HG03039 (cell line): ENCODE measurements at regions not wholly inside any gene's neighbourhood (a gene's known extent, or its start where the extent isn't known, plus 50 kb on each side); places are given as distances from the start of the nearest gene placed in this dataset.
A peak's percentile ranks its signal among the peaks of the same experiment; 100 is the strongest.

ENCODE experiments used
- ATAC-seq: cut with Tn5 transposase; IDR thresholded peaks from one replicate; pipeline ENCODE4 v1.9.1; 2021; ENCODE audit warnings: mild to moderate bottlenecking, moderate library complexity; ENCODE audit not compliant: unreplicated experiment

GRCh38 chr6:156577749-156578148, 199.4 kb upstream of the ARID1B start:
- ATAC-seq, result no peak

GRCh38 chr6:156575361-156575760, 201.8 kb upstream of the ARID1B start:
- no peak for ATAC-seq

- no peak for ATAC-seq
Observed at GRCh38 chr6:156564807-156565149, 212.4 kb upstream of the ARID1B start.

GRCh38 chr6:156564127-156564806, 212.9 kb upstream of the ARID1B start:
- ATAC-seq, result peak; percentile 88

- ATAC-seq, result no peak
Observed at GRCh38 chr6:156563714-156564113, 213.5 kb upstream of the ARID1B start.

DNA sequence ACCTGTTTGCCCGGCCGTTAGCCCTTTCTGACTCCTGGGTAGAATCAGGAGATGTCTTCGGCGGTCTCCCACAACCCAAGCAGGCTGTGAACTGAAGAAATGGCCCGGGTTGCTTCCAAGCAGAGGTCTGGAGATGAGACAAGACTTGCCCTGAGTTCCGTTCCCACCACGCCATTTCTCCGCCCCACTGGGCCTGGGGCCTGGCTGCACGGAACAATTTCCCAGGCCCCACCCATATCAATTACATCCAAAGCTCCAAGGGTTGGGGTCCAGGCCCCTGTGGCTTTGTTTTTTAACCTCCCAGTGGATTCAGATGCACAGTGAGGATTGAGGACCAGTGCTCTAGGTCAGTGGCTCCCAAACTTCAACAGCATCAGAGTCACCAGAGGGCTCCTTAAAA, 214.5 kb upstream of the ARID1B start:
- ATAC-seq, result no peak

DNA sequence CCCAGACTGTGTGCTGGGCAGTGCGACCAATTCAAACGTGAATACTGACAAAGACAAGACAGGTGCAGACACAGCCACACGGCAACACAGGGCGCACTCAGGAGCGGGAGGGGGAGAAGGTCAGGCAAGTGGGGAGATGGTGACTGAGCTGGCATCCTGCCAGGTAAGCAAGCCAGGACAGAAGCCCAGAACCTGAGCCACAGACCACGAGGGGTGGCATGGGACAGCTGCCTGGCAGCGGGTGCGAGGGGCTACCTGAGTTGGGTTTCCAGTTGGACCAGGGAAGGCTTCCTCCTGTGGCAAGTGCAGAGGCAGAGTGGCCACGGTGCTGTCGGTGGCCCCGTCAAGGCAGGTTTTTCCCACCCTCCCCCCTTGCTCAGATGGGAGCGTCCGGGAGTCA, 215.2 kb upstream of the ARID1B start:
- ATAC-seq, result no peak

GRCh38 chr6:156560476-156560875, 216.7 kb upstream of the ARID1B start:
- ATAC-seq, result no peak

DNA sequence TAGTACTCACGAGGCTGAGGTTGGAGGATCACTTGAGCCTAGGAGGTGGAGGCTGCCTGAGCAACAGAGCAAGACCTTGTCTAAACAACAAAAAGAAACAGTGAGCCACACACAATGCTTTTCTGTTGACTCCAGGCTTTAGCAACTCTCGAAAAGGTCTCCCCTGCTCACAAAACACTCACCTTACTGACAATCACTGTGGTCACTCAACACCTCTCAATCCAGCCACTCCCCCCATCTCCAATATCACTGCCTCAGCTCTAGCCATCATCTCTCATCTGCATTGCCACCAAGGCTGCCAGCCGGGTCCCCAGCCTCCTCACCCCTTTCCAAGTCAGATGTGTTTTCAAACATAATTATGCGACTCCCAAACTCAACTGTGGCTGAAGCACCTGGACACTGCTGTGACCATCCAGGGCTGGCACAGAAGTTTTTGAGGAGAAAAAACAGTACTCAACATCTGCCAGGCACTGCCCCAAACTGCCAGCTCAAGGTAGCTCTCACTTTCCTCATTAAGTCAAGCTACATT, 218.0 kb upstream of the ARID1B start:
- no peak for ATAC-seq

- ATAC-seq, result no peak
Observed at GRCh38 chr6:156557911-156558259, 219.3 kb upstream of the ARID1B start.

GRCh38 chr6:156557251-156557910, 219.8 kb upstream of the ARID1B start:
- no peak for ATAC-seq

GRCh38 chr6:156556811-156557210, 220.4 kb upstream of the ARID1B start:
- no peak for ATAC-seq

DNA sequence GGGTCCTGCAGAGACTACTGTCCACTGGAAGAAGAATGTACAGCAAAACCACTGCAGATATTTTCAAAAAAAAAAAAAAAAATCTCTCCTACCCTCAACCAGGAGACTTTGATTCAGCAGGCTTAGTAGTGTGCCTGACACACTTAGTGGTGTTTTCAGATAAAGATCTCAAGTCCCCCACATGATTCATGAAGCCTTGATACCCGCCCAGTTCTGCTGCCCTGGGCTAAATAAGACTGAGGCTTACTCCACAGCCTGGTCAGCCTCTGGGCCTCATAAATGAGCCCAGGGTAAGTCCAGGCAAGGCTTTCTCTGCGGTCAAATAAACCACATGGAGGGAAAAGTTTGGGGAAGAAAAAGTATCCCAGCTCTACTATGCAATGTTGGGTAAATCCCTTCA, 222.1 kb upstream of the ARID1B start:
- no peak for ATAC-seq

GRCh38 chr6:156554160-156554559, 223.0 kb upstream of the ARID1B start:
- no peak for ATAC-seq

GRCh38 chr6:156552849-156553248, 224.3 kb upstream of the ARID1B start:
- no peak for ATAC-seq

DNA sequence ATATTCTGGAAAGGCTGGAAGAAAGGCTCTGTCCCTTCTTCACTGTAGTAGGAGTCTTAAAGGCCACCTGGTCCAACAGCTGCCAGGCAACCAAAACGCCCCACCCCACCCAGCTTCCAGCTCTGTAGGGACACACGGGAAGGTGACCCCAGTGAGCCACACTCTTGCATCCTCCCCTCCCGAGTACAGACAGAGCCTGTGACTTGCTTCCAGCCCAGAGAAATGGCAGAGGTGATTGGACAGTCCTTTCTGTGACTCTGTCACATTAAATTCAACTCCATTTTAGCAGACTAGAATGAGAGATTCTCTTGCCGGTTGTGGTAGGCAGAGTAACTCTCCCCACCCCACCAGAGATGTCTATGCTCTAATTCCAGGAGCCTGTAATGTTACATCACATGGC, 226.2 kb upstream of the ARID1B start:
- no peak for ATAC-seq

DNA sequence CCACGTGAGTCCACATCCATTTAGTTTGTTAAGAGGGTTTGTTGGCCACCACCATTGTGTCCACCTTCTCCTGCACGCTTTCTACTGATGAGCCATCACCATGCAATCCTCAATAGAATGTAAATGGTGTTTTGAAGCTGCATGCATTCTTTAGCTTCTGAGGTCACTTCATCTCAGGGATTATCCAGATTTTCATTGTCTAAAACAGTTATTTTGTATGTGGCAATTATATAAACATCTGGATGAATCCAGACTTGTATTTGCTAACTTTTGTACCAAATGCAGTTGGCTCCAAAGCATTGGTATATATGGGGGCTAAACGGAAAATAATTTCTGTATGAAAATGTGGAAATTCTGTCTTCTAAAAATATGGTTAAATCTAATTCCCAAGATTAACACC, 231.2 kb upstream of the ARID1B start:
- ATAC-seq, result no peak

GRCh38 chr6:156545021-156545420, 232.2 kb upstream of the ARID1B start:
- no peak for ATAC-seq

DNA sequence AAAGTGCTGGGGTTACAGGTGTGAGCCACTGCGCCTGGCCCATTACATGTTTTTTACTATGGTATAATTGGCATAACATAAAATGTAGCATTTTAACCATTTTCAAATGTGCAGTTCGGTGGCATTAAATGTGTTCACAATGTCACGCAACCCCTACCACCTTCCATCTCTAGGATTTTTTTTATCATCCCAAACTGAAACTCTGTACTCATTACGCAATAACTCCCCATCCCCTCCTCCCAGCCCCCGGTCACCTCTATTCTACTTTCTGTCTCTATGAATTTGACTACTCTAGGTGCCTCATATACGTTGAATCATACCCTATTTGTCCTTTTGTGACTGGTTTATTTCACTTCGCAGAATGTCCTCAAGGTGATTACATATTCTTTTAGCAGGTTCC, 233.1 kb upstream of the ARID1B start:
- ATAC-seq, result no peak

DNA sequence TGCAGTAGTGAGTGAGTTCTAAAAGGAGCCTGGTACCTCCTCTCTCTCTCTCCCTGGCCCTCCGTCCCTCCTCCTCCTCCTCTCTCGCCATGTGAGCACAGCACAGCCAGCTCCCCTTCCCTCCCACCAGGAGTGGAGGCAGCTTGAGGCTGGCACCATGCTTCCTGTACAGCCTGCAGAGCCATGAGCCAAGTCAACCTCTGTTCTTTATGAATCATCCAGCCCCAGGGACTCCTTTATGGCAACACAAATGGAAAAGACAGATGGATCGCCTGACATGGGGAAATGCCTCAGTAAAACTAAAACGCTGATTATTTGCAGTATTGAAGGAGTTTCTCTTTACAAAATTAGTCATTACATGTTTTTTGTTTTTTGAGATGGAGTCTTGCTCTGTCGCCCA, 233.7 kb upstream of the ARID1B start:
- ATAC-seq, result no peak

GRCh38 chr6:156538875-156539660, 238.1 kb upstream of the ARID1B start:
- ATAC-seq, result no peak

DNA sequence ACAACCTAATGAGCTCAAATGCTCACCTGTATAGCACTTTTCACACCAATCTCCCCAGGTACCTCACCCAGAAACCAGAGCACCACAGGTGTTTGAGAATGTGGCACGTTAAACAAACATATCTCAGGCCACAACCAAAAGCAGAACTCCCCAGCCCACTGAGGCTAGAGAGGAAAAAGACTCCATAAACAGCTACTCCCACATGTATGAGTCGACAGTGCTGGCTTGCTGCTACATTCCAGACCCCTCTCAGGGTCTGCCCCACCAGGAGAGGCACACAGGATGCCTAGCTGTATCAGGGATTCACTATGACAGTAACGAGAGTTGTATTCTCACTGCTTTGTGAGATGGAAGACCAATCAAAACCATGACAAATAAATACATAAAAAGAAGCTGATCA, 242.6 kb upstream of the ARID1B start:
- no peak for ATAC-seq
